ENCODE measurements at regions not wholly inside any gene's neighbourhood (a gene's known extent, or its start where the extent isn't known, plus 50 kb on each side); places are given as distances from the start of the nearest gene placed in this dataset.

DNA sequence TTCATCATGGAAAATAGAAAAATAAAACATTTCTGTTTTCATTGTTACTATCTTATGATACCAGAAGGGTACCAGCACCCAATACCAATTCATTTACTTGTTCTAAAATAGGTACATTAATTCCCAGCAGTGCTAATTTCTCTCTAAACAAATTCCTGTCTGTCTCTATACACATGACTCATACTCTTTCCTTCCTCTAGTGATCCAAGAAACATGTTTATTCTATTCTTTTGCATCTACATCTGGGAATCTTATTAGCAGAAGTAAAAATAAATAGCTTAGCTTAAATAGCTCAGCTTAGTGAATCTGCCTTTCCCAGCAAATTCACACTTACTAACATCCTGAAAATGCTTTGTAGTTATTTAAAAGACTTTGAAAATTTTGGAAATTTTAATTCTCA, 84.5 kb upstream of the MAPRE2 start:
- Histone ChIP-seq H3K56ac (ENCODE audit: insufficient read length, low read depth, low read length) (no peak overlapping the region), H3T11ph (ENCODE audit: low read length) (no peak overlapping the region), H3K27me3 (ENCODE audit: insufficient read depth, low read length) (no peaks in the 10 kb centered on the region), H2AFZ (ENCODE audit: low read length) (no peak overlapping the region), H2BK15ac (ENCODE audit: low read depth, low read length) (no peak overlapping the region), H2BK12ac (ENCODE audit: insufficient read length, low read depth, low read length) (no peak overlapping the region), H3K14ac (ENCODE audit: insufficient read depth, low read length) (no peak overlapping the region), H4K20me1 (ENCODE audit: control insufficient read depth, insufficient read depth, insufficient read length) (no peaks in the 10 kb centered on the region), H3K9me3 (ENCODE audit: control insufficient read depth, low read depth, low read length) (no peaks in the 10 kb centered on the region), H2BK120ac (ENCODE audit: low read depth, low read length, poor library complexity, severe bottlenecking) (no peak overlapping the region), H3K4me1 (ENCODE audit: insufficient read depth, low read length) (no peaks in the 10 kb centered on the region), H3K79me2 (ENCODE audit: insufficient read depth, low read length) (no peaks in the 10 kb centered on the region), H3K27ac (ENCODE audit: insufficient read length, low read depth, low read length) (no peak overlapping the region), H2AK5ac (ENCODE audit: insufficient read length, low read length) (no peak overlapping the region), H3K4me2 (ENCODE audit: insufficient read depth, insufficient read length, low read length) (no peak overlapping the region), H3K4ac (ENCODE audit: low read depth, low read length) (no peak overlapping the region), H3K9ac (ENCODE audit: extremely low read depth, insufficient read length, low read length) (no peak overlapping the region), H3K23me2 (ENCODE audit: insufficient read length, low read depth, low read length, poor library complexity, severe bottlenecking) (no peaks in the 10 kb centered on the region), H2BK5ac (ENCODE audit: insufficient read length, low read length) (no peak overlapping the region), H4K91ac (ENCODE audit: insufficient read length, low read depth, low read length) (no peak overlapping the region), H4K5ac (ENCODE audit: insufficient read length, low read depth, low read length) (no peak overlapping the region), H3K79me1 (ENCODE audit: insufficient read depth, low read depth, low read length, poor library complexity, severe bottlenecking) (no peaks in the 10 kb centered on the region), H3K23ac (ENCODE audit: insufficient read length, low read depth, low read length) (no peak overlapping the region), H4K8ac (replicated peaks; ENCODE audit: insufficient read length, low read depth, low read length) (no peak overlapping the region), H2BK20ac (ENCODE audit: low read depth, low read length, poor library complexity, severe bottlenecking) (no peak overlapping the region), H3K18ac (ENCODE audit: insufficient read length, low read depth, low read length) (no peak overlapping the region)
- TF ChIP-seq, protein P1, sequence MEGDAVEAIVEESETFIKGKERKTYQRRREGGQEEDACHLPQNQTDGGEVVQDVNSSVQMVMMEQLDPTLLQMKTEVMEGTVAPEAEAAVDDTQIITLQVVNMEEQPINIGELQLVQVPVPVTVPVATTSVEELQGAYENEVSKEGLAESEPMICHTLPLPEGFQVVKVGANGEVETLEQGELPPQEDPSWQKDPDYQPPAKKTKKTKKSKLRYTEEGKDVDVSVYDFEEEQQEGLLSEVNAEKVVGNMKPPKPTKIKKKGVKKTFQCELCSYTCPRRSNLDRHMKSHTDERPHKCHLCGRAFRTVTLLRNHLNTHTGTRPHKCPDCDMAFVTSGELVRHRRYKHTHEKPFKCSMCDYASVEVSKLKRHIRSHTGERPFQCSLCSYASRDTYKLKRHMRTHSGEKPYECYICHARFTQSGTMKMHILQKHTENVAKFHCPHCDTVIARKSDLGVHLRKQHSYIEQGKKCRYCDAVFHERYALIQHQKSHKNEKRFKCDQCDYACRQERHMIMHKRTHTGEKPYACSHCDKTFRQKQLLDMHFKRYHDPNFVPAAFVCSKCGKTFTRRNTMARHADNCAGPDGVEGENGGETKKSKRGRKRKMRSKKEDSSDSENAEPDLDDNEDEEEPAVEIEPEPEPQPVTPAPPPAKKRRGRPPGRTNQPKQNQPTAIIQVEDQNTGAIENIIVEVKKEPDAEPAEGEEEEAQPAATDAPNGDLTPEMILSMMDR (conservative IDR thresholded peaks at IDR 0.05): no peak
- H3K36me3 Mint-ChIP-seq (ENCODE audit: insufficient read depth in 1 of 3, low read depth in 3 of 3): no peaks in the 10 kb centered on the region
- H3K27ac Mint-ChIP-seq: no peak overlapping the region
- no peak for DNase-seq
- H3K27me3 Mint-ChIP-seq (ENCODE audit: low read depth): no peaks in the 10 kb centered on the region
- no peaks in the 10 kb centered on the region for H3K9me3 Mint-ChIP-seq
- 0 out of 4 replicates have a peak, but pooled peaks cover 0 to 2% of the 10 kb centered on the region in 2 experiments for H3K4me1 Mint-ChIP-seq
- no peak overlapping the region for H3K4me3 Mint-ChIP-seq
